G401 (cell line): ENCODE measurements at regions not wholly inside any gene's neighbourhood (a gene's known extent, or its start where the extent isn't known, plus 50 kb on each side); places are given as distances from the start of the nearest gene placed in this dataset.

Source experiments
- DNase-seq: peaks from one replicate; pipeline ENCODE4 v3.0.0-alpha.2; 2015; ENCODE audit warnings: low spot score
- in situ Hi-C: cut with HindIII; loops from 2 replicates; pipeline ENCODE4 v1.10.0; 2016; ENCODE audit warnings: low sequenced_read_pairs, mixed read lengths

DNA sequence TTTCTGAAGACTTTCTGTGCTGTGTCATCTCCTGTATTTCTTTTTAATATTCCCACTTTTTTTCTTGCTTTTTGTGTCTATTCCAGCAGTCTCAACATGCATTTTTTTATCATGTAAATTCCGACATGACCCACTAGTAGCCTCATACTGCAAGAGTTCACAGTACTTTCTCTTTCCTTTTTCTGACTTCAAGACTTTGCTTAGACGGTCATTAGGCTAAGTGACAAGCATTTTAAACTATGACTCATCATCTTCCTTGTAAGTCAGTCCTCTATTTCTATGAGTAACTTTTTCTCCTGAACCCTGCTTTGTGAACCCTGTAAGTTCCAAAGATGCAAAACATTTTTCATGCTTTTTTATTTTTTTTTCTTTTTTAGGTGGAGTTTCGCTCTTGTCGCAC, 381.2 kb downstream of the TXNL1 start:
- in situ Hi-C loops = no loop called here
- DNase-seq = no peak

DNA sequence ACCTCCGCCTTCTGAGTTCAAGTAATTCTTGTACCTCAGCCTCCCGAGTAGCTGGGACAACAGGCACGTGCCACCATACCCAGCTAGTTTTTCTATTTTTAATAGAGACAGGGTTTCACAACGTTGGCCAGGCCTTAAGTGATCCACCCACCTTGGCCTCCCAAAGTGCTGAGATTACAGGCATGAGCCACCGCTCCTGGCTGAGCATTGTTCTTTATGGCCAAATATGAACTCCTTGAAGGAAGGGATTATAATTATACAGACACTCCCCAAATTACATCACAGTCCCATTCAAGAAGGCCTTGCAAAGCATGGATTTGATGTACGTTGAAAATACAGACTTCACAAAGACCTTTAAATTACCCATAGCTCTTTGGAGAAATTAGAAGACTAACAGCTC, 381.7 kb downstream of the TXNL1 start:
- in situ Hi-C loops = no loop called here
- no peak for DNase-seq

DNA sequence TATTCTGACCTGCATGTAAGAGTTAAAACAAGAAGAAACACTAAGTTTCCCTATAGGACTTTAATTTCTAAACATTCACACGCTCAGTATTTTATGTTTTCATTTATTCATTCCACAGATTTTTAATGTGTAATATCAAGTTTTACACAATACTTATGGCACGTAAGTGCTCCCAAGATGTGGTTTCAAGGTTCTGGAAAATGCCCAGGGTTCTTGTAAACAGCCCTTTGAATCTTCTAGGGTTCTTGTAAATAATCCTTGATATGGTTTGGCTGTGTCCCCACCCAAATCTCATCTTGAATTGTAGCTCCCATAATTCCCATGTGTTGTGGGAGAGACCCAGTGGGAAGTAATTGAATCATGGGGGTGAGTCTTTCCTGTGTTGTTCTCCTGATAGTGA, 383.0 kb downstream of the TXNL1 start:
- in situ Hi-C loops = no loop called here
- DNase-seq = no peak

DNA sequence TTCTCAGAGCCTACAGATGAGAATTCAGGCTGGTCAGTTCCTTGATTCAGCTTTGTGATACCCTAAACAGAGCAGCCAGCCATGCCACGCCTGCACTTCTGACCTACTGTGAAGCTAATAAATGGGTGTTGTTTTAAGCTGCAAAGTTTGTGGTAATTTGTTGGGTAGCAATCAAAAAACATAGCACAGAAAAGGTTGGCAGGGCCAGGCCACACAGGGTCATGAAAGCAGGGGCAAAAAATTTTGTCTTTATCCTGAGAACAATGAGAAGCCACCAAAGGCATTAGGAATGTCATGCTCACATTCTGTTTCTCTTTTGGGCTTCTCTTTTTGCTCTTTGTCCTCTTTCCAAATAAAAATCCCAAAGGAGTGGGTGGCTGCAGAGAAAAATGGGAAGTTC, 385.9 kb downstream of the TXNL1 start:
- in situ Hi-C loops = no loop called here
- DNase-seq = no peak

DNA sequence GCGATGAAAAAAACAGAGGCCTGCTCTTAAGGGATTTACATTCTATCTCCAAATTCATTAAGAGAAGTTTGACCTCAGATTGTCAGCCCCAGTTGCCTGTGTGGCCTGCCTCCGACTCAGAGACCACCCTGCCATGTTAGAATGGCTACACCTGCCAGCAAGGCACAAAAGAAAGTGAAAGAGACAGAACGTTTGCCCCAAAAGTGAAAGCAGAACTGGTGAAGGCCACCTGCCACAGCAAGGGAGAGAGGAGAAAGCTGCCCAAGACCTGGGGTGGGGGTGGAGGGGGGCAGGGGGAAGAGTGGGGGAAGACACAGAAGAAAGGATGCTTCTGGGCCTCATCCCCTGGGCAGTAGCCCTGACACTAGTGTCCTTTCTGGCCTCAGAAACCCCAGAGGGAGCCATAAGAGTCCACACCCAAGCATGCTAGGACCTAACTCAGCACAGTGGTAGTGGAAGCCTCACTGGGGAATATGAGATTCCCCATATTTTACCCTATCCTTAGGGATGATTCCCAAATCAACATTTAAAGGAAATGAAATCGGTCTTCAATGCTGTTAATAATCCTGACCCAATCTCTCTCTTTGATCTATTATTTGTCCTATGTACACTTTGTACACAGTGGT, 389.7 kb downstream of the TXNL1 start:
- DNase-seq = no peak
- in situ Hi-C loops = no loop called here

DNA sequence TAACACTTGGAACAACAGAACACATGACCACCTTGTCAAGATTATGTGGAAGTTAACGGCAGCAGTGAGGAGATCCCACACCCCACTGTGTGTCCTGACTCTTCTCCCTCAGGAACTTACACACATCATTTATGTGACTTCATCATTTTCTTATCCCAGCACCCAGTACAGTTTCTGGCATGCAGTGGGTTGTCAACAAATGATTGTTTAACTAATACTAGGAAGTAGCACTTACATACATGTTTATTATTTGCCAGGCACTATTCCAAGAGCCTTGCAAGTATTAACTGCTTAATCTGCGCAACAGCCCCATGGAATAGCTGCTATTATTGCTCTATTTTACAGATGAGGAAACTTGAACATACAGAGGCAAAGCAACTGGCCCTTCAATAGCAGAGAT, 391.5 kb downstream of the TXNL1 start:
- DNase-seq = no peak
- in situ Hi-C loops = no loop called here

DNA sequence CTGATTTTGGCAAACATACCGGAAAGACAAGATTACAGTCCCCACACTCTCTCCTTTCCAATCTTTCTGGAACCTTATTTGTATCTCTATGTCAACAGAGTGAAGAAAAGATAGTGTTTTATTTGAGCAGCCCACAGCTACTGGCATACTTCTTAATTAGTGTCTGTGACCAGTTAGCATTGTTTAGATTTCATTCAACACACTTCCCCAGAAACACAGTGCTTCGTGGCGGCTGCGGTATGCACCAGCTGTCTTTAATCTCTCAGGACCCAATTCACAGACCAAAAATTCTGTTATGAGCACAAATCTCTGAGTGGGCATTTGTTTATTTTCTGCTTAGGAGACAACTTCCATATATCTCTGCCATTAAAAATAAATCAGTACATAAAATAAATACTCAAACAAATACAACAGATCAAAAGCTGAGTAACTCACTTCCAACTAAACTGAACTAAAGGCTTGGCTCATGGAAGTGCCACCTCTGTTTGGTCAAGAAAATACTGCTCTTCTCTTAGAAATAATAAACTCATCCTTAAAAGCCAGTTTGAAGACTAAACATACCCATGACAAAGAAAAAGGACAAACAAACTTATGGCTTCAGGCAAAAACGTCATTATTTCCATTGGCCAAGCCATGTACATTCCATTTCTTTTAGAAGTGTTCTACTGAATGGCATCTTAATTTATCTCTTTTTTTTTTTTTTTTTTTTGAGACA, 392.4 kb downstream of the TXNL1 start:
- no peak for DNase-seq
- in situ Hi-C loops = no loop called here

DNA sequence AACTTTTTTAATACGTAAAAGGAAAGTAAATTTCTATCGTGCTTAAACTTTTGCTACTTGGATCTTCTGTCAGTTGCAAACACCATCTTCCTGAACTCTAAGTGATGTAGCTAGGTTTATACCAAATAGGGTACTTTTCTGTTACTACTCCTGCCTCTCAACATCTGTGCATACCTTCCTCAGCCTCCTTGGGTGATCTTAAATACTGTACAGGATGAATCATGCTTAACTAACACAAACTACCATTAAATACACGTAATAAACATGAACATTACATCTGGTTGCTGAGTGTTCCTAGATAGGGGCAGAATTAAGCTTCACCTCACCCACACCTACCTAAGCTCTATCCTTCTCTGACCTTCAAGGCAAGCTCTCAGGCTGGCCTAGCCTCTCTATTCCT, 398.0 kb downstream of the TXNL1 start:
- in situ Hi-C loops = no loop called here

DNA sequence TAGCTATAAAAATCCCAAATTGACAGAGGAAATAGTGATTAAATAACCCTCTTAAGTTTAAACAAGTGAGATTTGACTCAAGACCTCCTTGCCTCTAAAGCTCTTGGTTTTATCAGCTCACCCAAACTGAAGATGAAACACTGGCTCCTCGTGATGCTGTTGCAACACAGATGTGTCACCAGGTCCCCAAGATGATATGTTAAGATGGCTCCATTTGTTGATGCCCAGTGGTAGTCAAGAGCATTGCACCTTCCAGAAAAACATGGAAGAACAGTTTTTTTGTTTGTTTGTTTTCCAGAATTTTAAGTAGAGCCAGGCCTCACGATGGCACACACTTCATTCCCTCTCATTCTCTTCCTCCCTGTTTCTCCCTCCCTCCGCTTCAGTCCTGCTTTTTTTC, 399.8 kb downstream of the TXNL1 start:
- in situ Hi-C loops = no loop called here
- no peak for DNase-seq

More for the DNA sequence above, 398.0 kb downstream of the TXNL1 start:
- DNase-seq = no peak

DNA sequence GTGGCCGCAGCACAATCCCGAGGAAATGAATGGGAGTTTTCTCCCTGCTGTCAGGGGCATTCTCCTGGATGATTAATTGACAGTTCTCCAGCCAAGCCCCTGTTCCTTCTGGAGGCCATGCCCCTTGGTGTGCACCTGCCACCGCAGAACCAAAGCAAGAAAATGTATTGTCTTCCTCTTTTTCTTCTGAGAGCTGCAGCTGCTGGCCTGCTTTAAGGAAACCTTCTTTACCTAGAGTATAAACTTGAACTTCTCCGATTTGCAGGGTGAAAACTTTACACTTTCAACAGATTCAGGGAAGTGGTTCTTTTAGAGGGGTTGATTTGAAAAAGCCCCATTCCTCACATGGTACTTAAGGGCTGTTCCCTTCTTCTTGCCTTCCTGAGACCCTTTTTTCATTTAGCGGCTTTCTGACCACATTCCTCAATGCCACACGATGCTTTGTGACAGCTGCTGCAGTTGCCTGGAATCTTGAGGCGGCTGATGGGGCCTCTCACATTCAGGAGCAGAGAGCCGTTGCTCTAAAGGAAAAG, 402.8 kb downstream of the TXNL1 start:
- no peak for DNase-seq
- in situ Hi-C loops = no loop called here

DNA sequence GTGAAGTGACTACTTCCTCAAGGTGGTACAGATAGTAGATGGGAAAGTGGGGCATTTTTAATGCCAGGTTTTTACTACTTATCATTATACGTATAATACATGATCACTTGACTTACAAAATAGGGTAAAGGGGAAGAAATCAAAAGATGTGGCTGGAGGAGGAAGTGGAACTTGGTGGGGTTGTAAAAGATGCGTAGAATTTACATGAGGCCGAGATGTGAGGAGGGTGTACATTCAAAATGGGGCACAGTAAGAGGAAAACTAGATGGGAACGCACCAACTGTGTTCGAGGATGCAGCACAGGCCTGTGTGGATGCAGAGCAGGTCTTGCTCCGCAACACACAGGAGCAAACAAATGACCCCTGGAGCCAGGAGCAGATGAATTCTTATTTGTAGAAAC, 403.3 kb downstream of the TXNL1 start:
- in situ Hi-C loops = no loop called here
- DNase-seq = no peak

DNA sequence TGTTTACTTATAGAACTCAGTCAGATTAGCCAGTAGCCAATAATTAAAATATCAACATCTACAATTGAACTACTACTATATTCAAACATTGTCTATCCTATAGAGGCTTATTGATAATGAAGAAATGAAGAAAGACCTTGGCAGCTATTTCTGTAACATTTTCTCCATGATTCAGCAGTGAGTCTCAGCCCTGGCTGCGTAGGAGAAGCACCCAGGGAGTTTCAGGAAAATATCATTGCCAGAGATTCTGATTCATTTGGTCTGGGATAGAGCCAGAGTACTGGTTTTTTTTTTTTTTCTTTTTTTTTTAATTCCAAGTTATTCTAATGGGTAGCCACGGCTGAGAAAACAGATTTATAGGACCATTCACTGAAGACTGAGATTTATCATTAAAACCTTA, 404.8 kb downstream of the TXNL1 start:
- DNase-seq = peak; percentile 57
- in situ Hi-C loops = no loop called here

DNA sequence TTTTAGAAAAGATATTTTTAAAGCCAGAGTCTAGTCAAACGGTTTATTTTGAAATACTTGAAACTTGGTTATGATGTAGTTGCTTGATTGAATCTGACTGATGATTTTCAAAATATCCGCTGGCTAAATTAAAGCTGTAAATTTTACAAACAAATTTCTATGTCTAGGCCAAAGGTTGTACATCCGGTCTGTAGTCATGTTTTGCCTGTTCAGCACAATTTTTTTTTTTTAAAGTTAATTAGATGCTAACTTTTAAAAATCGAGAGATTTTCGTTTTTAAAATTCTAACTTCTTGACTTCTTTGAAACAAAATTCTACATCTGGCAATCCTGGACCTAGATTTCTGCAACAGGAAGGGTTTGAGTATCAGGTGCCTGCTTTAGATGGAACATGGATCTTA, 412.4 kb downstream of the TXNL1 start:
- no peak for DNase-seq
- in situ Hi-C loops = no loop called here

DNA sequence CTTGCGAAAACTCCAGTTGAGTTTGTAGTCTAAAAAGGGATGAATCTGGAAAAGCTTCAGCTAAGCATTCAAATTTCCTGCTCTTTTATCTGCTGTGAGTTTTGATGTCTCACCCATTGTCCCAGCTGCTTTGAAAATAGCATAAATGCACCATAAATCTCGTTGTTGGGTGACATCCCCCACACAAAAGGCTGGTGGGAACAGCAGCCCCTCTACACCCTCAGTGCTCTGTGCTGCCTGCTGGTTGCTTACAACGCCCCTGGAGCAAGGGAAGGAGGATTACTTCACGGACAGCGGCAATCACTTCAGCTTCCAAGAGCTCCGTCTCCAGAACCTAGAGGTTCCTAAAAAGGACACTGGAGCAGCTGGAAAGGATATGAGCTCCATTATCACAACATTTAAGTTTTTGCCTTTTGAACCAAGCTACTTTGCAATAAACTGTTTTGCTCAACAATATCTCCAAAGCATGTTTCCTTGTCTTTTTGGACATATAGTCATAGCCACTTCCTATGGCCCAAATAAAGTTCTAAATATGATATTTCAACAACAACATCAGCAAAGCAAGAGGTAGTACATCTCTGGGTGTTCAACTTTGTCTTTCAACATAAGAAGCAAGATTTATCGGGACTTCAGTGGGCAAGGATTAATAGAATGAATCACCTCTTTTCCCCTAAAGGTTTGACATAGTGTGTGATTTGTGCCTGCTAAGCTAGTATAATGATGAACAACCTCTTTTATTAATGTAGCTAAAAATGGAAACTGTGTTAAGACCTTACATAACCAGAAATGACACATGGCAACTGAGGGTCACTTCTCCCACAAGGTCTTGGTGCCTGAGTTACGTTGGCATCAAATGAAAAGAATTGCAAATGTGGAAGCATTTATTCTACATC, 413.5 kb downstream of the TXNL1 start:
- in situ Hi-C loops = no loop called here
- DNase-seq = no peak

DNA sequence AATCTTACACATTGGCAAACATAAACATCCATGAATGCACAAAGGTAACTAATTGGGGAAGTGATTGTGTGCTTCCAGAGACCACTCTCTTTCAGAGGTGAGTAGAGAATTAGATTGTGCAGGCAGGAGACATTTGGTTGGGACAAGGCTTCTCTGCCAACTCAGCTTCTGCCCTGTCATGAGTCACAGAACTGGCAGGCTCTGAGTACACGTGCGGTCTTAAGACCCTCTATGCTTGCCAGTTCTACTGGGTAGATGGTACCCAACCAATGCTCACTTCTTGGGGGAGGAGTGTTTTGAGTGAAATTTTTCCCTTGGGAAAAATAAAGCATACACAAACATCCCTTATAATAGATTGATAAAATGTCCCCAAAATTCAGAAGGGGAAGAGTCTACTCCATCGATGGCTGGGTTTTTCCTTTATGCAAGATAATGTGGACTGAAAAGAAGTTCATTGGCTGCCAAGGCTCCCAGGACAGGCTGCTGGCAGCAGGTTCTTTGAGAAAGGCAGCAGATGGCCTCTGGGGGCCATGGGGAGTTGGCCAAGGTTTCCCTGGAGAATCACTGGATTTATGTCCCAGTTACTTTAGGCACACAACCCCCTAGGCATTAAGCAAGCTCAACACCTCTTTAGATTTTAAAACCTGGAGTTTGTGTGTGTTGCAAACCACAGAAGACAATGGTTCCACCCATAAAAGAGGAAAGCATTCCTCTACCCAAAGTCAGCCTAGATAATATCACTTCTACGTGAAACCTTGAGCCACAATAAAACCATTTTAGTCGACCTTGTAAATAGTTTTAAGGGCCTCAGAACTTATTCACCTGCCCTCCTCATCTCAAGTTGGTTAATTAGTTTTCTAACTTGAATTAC, 417.0 kb downstream of the TXNL1 start:
- in situ Hi-C loops = no loop called here
- DNase-seq = peak; percentile 82

DNA sequence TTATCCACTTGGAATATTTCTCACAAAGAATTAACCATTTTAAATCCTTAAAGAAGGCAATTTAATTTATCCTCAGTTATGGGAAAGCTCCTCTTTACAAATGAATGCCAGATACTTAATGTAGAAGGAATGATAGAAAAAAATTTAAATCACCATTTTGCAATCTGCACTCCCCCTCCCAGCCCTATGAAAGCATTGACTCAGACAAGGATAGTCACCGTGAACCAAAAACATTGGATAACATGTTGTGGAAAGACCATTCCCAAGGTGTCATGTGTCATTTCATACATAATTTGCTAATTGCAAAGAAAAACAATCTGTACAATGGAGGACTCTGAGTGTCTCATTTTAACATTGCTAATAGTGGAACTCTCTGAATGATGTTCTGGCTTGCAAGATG, 421.0 kb downstream of the TXNL1 start:
- in situ Hi-C loops = no loop called here
- DNase-seq = no peak

DNA sequence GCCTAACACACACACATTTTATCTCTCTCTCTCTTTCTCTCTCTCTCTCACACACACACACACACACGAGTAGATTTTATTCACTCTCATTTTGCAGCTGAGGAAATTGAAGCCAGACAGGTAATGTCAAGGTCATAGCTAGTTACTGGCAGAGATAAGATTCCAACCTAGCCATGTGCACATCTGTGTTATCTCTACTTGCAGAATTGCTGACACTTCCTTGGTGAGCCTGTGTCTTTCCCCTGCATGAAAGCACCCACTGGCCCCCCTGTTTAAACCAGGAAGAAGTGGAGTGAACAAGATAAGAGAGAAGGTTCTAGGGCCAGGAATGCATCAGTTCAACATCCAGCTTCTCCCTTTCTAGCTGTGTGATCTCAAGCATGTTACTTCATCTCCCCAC, 423.7 kb downstream of the TXNL1 start:
- in situ Hi-C loops = no loop called here

DNA sequence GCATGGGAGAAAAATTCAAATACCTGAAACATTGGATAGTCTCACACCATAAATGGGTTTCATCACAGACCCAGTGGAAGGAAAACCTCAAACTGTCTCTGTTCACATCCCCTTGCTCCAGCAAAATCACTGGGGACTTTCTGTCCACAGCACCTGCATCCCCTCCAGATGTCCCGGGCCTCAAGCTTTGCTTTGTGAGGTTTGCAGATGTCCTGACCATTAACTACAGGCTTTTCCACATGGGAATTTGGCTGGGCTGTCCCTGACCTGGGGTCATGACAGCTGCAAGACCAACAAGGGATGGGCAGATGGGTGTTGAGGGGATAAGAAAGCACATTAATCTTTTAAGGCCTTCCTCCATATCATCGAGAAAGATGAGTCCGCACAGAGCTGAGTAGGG, 427.9 kb downstream of the TXNL1 start:
- DNase-seq = no peak
- in situ Hi-C loops = no loop called here

More for the DNA sequence above, 423.7 kb downstream of the TXNL1 start:
- no peak for DNase-seq

DNA sequence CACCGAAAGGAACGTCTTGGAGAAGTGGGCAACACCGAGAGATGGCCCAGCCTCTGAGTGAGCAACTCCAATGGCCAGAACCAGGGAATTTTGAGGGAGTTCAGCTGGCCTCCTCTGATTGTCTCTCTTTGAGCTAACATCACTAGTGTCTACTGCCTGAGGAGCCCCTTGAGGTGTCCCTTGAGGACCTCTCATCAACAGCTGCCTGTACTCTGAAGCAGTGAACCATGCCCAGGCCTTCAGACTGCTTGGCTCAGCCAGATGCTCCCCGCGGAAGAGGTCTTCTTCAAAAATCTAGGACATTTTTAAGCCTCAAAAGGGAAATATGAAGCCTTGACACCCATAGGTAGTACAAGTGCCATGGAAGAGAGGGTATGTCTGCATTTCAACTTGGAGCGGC, 430.4 kb downstream of the TXNL1 start:
- DNase-seq = no peak

More for the DNA sequence above, 430.4 kb downstream of the TXNL1 start:
- in situ Hi-C loops = no loop called here
